Activated CD4-positive, alpha-beta T cell treated with anti-CD3 and anti-CD28 coated beads, Interleukin-2, amount 10 ng/mL, durations not matched to agents 24 days and 14 days (primary cell): ENCODE measurements at regions not wholly inside any gene's neighbourhood (a gene's known extent, or its start where the extent isn't known, plus 50 kb on each side); places are given as distances from the start of the nearest gene placed in this dataset.

Source experiments
- DNase-seq: peaks from one replicate; pipeline ENCODE4 v3.0.0; 2022
- H3K27ac Mint-ChIP-seq: one replicate; pipeline ENCODE4 v1.8.0; 2022; ENCODE audit warnings: mild to moderate bottlenecking, mixed read lengths
- H3K27me3 Mint-ChIP-seq: one replicate; pipeline ENCODE4 v1.8.0; 2022; ENCODE audit warnings: mixed read lengths
- H3K36me3 Mint-ChIP-seq: one replicate; pipeline ENCODE4 v1.8.0; 2022; ENCODE audit warnings: low read depth, mild to moderate bottlenecking, mixed read lengths
- H3K4me1 Mint-ChIP-seq: one replicate; pipeline ENCODE4 v1.8.0; 2021; ENCODE audit warnings: mixed read lengths
- H3K4me3 Mint-ChIP-seq: one replicate; pipeline ENCODE4 v1.8.0; 2022; ENCODE audit warnings: mild to moderate bottlenecking, moderate library complexity, mixed read lengths
- H3K9me3 Mint-ChIP-seq: one replicate; pipeline ENCODE4 v1.8.0; 2021; ENCODE audit warnings: mixed read lengths
- intact Hi-C: fragments of 100-400 bp; cut with micrococcal nuclease; formaldehyde crosslinking; loops from one replicate; pipeline ENCODE4 v1.15.1; 2023

- no peaks in the 10 kb centered on the region for H3K4me1 Mint-ChIP-seq
- no peaks in the 10 kb centered on the region for H3K9me3 Mint-ChIP-seq
These were observed 174.8 kb upstream of the DYNLRB2 start for GRCh38 chr16:80366023-80366422.

GRCh38 chr16:80362816-80363215, 178.0 kb upstream of the DYNLRB2 start:
- Mint-ChIP-seq H3K4me3 (no peak overlapping the region), H3K9me3 (no peaks in the 10 kb centered on the region), H3K27ac (no peak overlapping the region), H3K27me3 (peaks cover 8% of the 10 kb centered on the region), H3K4me1 (no peaks in the 10 kb centered on the region), H3K36me3 (no peaks in the 10 kb centered on the region)
- DNase-seq = no peak
- intact Hi-C loops = no loop called here

More at GRCh38 chr16:80366023-80366422, 174.8 kb upstream of the DYNLRB2 start:
- intact Hi-C loops = no loop called here
- DNase-seq = no peak
- Mint-ChIP-seq H3K36me3 (no peaks in the 10 kb centered on the region), H3K4me3 (no peak overlapping the region), H3K27ac (no peak overlapping the region), H3K27me3 (peaks cover 10% of the 10 kb centered on the region)

GRCh38 chr16:80356365-80356764, 184.4 kb upstream of the DYNLRB2 start:
- no peak for DNase-seq
- intact Hi-C loops = no loop called here
- H3K36me3 Mint-ChIP-seq = no peaks in the 10 kb centered on the region
- no peaks in the 10 kb centered on the region for H3K9me3 Mint-ChIP-seq
- peaks cover 2% of the 10 kb centered on the region for H3K27me3 Mint-ChIP-seq
- no peak overlapping the region for H3K4me3 Mint-ChIP-seq
- H3K27ac Mint-ChIP-seq = no peak overlapping the region
- H3K4me1 Mint-ChIP-seq = no peaks in the 10 kb centered on the region

GRCh38 chr16:80355335-80355734, 185.5 kb upstream of the DYNLRB2 start:
- H3K4me1 Mint-ChIP-seq = no peaks in the 10 kb centered on the region
- H3K27ac Mint-ChIP-seq = no peak overlapping the region
- H3K27me3 Mint-ChIP-seq = peaks cover 2% of the 10 kb centered on the region
- no peaks in the 10 kb centered on the region for H3K36me3 Mint-ChIP-seq
- H3K9me3 Mint-ChIP-seq = no peaks in the 10 kb centered on the region
- intact Hi-C loops = no loop called here
- no peak overlapping the region for H3K4me3 Mint-ChIP-seq
- DNase-seq = no peak

GRCh38 chr16:80350061-80350460, 190.7 kb upstream of the DYNLRB2 start:
- DNase-seq = no peak
- Mint-ChIP-seq H3K27ac (no peak overlapping the region), H3K9me3 (no peaks in the 10 kb centered on the region), H3K4me1 (no peaks in the 10 kb centered on the region), H3K27me3 (peaks cover 2% of the 10 kb centered on the region), H3K36me3 (no peaks in the 10 kb centered on the region), H3K4me3 (no peak overlapping the region)
- intact Hi-C loops = no loop called here

GRCh38 chr16:80347900-80348299, 192.9 kb upstream of the DYNLRB2 start:
- no peak overlapping the region for H3K4me3 Mint-ChIP-seq
- no peaks in the 10 kb centered on the region for H3K9me3 Mint-ChIP-seq
- intact Hi-C loops = no loop called here
- H3K27ac Mint-ChIP-seq = no peak overlapping the region
- H3K4me1 Mint-ChIP-seq = no peaks in the 10 kb centered on the region
- DNase-seq = no peak
- H3K36me3 Mint-ChIP-seq = no peaks in the 10 kb centered on the region
- no peaks in the 10 kb centered on the region for H3K27me3 Mint-ChIP-seq

GRCh38 chr16:80347002-80347401, 193.8 kb upstream of the DYNLRB2 start:
- H3K4me1 Mint-ChIP-seq = no peaks in the 10 kb centered on the region
- H3K27me3 Mint-ChIP-seq = no peaks in the 10 kb centered on the region
- intact Hi-C loops = no loop called here
- DNase-seq = no peak
- H3K36me3 Mint-ChIP-seq = no peaks in the 10 kb centered on the region
- no peak overlapping the region for H3K4me3 Mint-ChIP-seq
- no peak overlapping the region for H3K27ac Mint-ChIP-seq
- H3K9me3 Mint-ChIP-seq = no peaks in the 10 kb centered on the region

- intact Hi-C loops = no loop called here
- Mint-ChIP-seq H3K36me3 (no peaks in the 10 kb centered on the region), H3K27ac (no peak overlapping the region), H3K27me3 (peaks cover 2% of the 10 kb centered on the region), H3K9me3 (no peaks in the 10 kb centered on the region), H3K4me1 (no peaks in the 10 kb centered on the region), H3K4me3 (no peak overlapping the region)
- no peak for DNase-seq
These were observed 194.6 kb upstream of the DYNLRB2 start for GRCh38 chr16:80346111-80346632.

GRCh38 chr16:80345701-80346100, 195.1 kb upstream of the DYNLRB2 start:
- peaks cover 2% of the 10 kb centered on the region for H3K27me3 Mint-ChIP-seq
- no peak for DNase-seq
- no peaks in the 10 kb centered on the region for H3K4me1 Mint-ChIP-seq
- H3K27ac Mint-ChIP-seq = no peak overlapping the region
- H3K4me3 Mint-ChIP-seq = no peak overlapping the region
- H3K36me3 Mint-ChIP-seq = no peaks in the 10 kb centered on the region
- H3K9me3 Mint-ChIP-seq = no peaks in the 10 kb centered on the region
- intact Hi-C loops = no loop called here

GRCh38 chr16:80344570-80344969, 196.2 kb upstream of the DYNLRB2 start:
- no peak overlapping the region for H3K4me3 Mint-ChIP-seq
- H3K9me3 Mint-ChIP-seq = no peaks in the 10 kb centered on the region
- intact Hi-C loops = no loop called here
- no peaks in the 10 kb centered on the region for H3K36me3 Mint-ChIP-seq
- no peak overlapping the region for H3K27ac Mint-ChIP-seq
- DNase-seq = no peak
- peaks cover 2% of the 10 kb centered on the region for H3K27me3 Mint-ChIP-seq
- no peaks in the 10 kb centered on the region for H3K4me1 Mint-ChIP-seq

- no peak overlapping the region for H3K4me3 Mint-ChIP-seq
These were observed 199.5 kb upstream of the DYNLRB2 start for GRCh38 chr16:80341263-80341662.

GRCh38 chr16:80337786-80338185, 203.0 kb upstream of the DYNLRB2 start:
- H3K27me3 Mint-ChIP-seq = peaks cover 2% of the 10 kb centered on the region
- no peak for DNase-seq
- no peaks in the 10 kb centered on the region for H3K9me3 Mint-ChIP-seq
- no peaks in the 10 kb centered on the region for H3K36me3 Mint-ChIP-seq
- H3K4me1 Mint-ChIP-seq = no peaks in the 10 kb centered on the region
- intact Hi-C loops = no loop called here
- H3K4me3 Mint-ChIP-seq = no peak overlapping the region
- no peak overlapping the region for H3K27ac Mint-ChIP-seq

More at GRCh38 chr16:80341263-80341662, 199.5 kb upstream of the DYNLRB2 start:
- H3K27ac Mint-ChIP-seq = no peak overlapping the region
- no peaks in the 10 kb centered on the region for H3K4me1 Mint-ChIP-seq
- no peaks in the 10 kb centered on the region for H3K9me3 Mint-ChIP-seq
- intact Hi-C loops = no loop called here
- DNase-seq = no peak
- H3K27me3 Mint-ChIP-seq = peaks cover 2% of the 10 kb centered on the region
- H3K36me3 Mint-ChIP-seq = no peaks in the 10 kb centered on the region

- Mint-ChIP-seq H3K27ac (no peak overlapping the region), H3K27me3 (peaks cover 3% of the 10 kb centered on the region), H3K36me3 (no peaks in the 10 kb centered on the region), H3K9me3 (no peaks in the 10 kb centered on the region), H3K4me3 (no peak overlapping the region), H3K4me1 (no peaks in the 10 kb centered on the region)
- intact Hi-C loops = no loop called here
- no peak for DNase-seq
These were observed 210.0 kb upstream of the DYNLRB2 start for GRCh38 chr16:80330803-80331202.

- Mint-ChIP-seq H3K4me3 (no peak overlapping the region), H3K36me3 (no peaks in the 10 kb centered on the region), H3K27me3 (peaks cover 3% of the 10 kb centered on the region), H3K27ac (no peak overlapping the region), H3K9me3 (no peaks in the 10 kb centered on the region), H3K4me1 (no peaks in the 10 kb centered on the region)
- DNase-seq = no peak
- intact Hi-C loops = no loop called here
These were observed 210.6 kb upstream of the DYNLRB2 start for GRCh38 chr16:80330150-80330549.

GRCh38 chr16:80327740-80328139, 213.1 kb upstream of the DYNLRB2 start:
- H3K27ac Mint-ChIP-seq = no peak overlapping the region
- H3K27me3 Mint-ChIP-seq = peaks cover 3% of the 10 kb centered on the region
- H3K36me3 Mint-ChIP-seq = no peaks in the 10 kb centered on the region
- intact Hi-C loops = no loop called here
- no peaks in the 10 kb centered on the region for H3K9me3 Mint-ChIP-seq
- H3K4me1 Mint-ChIP-seq = no peaks in the 10 kb centered on the region
- H3K4me3 Mint-ChIP-seq = no peak overlapping the region
- no peak for DNase-seq
